ENCODE measurements at regions not wholly inside any gene's neighbourhood (a gene's known extent, or its start where the extent isn't known, plus 50 kb on each side); places are given as distances from the start of the nearest gene placed in this dataset.
"Not testable (repeated sequence)": the region's sequence is repeated elsewhere in the genome, so short reads cannot be mapped to it uniquely, and the experiment has no call there.

GRCh38 chr1:196366-196765, 255.1 kb downstream of the OR4F29 start:
- DNase-seq = not testable (repeated sequence)

GRCh38 chr1:191296-192049, 260.0 kb downstream of the OR4F29 start:
- peak; percentile 11 for DNase-seq

- not testable (repeated sequence) for DNase-seq
Measured at GRCh38 chr1:190678-191077, 260.8 kb downstream of the OR4F29 start.

- DNase-seq = not testable (repeated sequence)
Measured at GRCh38 chr1:189915-190314, 261.6 kb downstream of the OR4F29 start.

GRCh38 chr1:189270-189669, 262.2 kb downstream of the OR4F29 start:
- not testable (repeated sequence) for DNase-seq

GRCh38 chr1:187298-187697, 264.2 kb downstream of the OR4F29 start:
- DNase-seq = not testable (repeated sequence)

GRCh38 chr1:186691-187131, 264.8 kb downstream of the OR4F29 start:
- DNase-seq = not testable (repeated sequence)

- not testable (repeated sequence) for DNase-seq
Measured at GRCh38 chr1:186223-186622, 265.3 kb downstream of the OR4F29 start.

- DNase-seq = not testable (repeated sequence)
Measured at GRCh38 chr1:185526-185925, 266.0 kb downstream of the OR4F29 start.

- not testable (repeated sequence) for DNase-seq
Measured at GRCh38 chr1:184336-184686, 267.2 kb downstream of the OR4F29 start.

- not testable (repeated sequence) for DNase-seq
Measured at GRCh38 chr1:183620-184335, 267.7 kb downstream of the OR4F29 start.

- not testable (repeated sequence) for DNase-seq
Measured at GRCh38 chr1:183081-183480, 268.4 kb downstream of the OR4F29 start.

GRCh38 chr1:182631-183030, 268.8 kb downstream of the OR4F29 start:
- DNase-seq = not testable (repeated sequence)

GRCh38 chr1:181247-182216, 269.9 kb downstream of the OR4F29 start:
- peak; percentile 47 for DNase-seq

GRCh38 chr1:180749-181205, 270.7 kb downstream of the OR4F29 start:
- DNase-seq = peak; percentile 10

GRCh38 chr1:138842-139241, 312.6 kb downstream of the OR4F29 start:
- not testable (repeated sequence) for DNase-seq

- not testable (repeated sequence) for DNase-seq
Measured at GRCh38 chr1:137664-138063, 313.8 kb downstream of the OR4F29 start.

GRCh38 chr1:136344-136932, 315.0 kb downstream of the OR4F29 start:
- DNase-seq = not testable (repeated sequence)

- not testable (repeated sequence) for DNase-seq
Measured at GRCh38 chr1:134936-135335, 316.5 kb downstream of the OR4F29 start.

GRCh38 chr1:118440-118839, 333.0 kb downstream of the OR4F29 start:
- not testable (repeated sequence) for DNase-seq

GRCh38 chr1:115534-115933, 335.9 kb downstream of the OR4F29 start:
- not testable (repeated sequence) for DNase-seq

- not testable (repeated sequence) for DNase-seq
Measured at GRCh38 chr1:104776-105175, 346.7 kb downstream of the OR4F29 start.
